ENCODE measurements at regions not wholly inside any gene's neighbourhood (a gene's known extent, or its start where the extent isn't known, plus 50 kb on each side); places are given as distances from the start of the nearest gene placed in this dataset.
"Not testable (repeated sequence)": the region's sequence is repeated elsewhere in the genome, so short reads cannot be mapped to it uniquely, and the experiment has no call there.

DNA sequence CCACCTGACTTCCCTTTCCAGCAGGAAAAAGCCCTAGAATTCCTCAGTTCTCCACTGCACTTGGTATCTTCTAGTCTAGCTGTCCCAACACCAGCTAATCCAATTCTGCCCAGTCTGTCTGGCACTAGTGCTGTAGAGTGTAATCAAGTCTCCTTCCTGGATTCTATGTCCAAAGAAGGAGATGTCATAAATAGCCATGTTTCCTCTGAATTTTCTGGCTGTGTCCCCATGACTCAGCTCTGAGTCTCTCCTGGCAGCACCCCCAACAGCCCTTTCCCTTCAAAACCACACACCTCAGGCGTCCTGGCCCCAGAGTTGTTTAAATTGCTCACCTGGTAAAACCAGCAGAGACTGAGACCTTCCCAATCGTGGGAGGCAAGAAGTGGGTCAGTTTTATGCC lies 197.2 kb downstream of the GRXCR1 start:
- DNase-seq = no peak
- no peak for ATAC-seq

DNA sequence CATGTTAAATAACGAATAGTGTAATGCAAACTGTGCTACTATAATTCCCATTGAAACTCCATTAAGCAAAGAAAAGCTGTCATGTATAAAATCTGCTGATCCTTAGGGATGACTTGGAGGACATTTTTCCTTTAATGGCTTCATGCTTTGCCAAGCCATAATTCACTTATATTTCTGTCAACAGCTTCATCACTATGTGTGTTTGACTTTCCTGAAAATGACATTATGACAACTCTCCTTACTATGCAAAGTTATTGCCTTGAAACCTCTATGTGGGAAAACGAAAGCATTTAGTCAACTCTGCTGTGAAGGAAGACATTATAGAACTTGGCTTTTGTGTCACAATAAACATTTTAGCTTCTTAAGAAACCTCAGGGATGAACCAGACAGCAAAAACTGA lies 210.5 kb downstream of the GRXCR1 start:
- ATAC-seq = no peak
- no peak for DNase-seq

DNA sequence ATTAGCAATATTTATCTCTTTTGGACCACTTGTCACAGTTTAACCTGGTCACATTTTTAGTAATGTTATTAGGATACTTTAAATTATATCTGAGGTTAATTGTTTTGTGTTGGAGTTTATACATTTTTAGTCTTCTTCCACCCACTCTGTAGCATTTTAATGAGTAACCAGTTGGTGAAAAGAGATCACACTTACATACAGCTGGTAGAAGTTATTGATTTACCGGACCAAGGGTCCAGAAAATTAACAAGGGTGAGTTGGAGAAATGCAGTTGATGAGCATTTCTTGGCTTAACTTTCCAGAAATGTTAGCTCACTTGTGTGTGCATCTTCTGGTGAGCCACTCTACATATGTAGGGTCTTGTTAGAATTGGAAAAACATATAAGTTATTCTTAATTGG lies 219.6 kb downstream of the GRXCR1 start:
- ATAC-seq (no peak), DNase-seq (no peak)

DNA sequence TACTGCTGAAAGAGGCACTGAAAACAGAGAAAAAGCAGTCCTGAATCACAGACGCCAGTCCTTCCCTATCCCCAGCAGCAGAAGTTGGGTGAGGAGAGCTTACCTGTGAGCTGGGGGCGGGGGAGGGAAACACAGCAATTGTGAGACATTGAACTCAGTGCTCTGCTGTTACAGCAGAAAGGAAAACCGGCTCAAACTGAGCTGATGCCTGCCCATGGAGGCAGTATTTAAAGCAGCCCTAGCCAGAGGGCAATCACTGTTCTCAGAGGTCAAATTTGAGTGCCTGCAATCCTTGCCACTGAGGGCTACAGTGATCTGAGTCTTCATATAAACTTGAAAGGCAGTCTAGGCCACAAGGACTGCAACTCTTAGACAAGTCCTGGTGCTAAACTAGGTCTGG lies 220.7 kb downstream of the GRXCR1 start:
- no peak for ATAC-seq
- DNase-seq = no peak

DNA sequence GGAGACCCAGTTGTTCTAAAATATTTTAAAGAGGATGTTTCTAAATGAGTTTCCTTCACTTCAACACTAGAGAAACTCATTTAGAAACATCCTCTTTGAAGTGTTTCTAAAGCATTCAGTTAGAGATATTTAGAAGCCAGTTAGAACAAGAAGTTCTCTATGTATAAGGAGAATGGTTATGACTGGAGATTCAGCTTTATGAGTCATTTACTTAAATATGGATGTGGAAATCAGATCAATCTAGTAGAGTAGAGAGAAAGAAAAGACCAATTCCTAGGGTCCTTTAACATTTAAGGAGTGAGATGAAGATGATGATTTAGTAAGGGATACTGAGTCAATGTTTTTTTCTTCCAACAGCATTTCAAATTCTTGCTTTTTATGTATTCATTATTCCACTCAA lies 234.1 kb downstream of the GRXCR1 start:
- ATAC-seq (no peak), DNase-seq (no peak)

DNA sequence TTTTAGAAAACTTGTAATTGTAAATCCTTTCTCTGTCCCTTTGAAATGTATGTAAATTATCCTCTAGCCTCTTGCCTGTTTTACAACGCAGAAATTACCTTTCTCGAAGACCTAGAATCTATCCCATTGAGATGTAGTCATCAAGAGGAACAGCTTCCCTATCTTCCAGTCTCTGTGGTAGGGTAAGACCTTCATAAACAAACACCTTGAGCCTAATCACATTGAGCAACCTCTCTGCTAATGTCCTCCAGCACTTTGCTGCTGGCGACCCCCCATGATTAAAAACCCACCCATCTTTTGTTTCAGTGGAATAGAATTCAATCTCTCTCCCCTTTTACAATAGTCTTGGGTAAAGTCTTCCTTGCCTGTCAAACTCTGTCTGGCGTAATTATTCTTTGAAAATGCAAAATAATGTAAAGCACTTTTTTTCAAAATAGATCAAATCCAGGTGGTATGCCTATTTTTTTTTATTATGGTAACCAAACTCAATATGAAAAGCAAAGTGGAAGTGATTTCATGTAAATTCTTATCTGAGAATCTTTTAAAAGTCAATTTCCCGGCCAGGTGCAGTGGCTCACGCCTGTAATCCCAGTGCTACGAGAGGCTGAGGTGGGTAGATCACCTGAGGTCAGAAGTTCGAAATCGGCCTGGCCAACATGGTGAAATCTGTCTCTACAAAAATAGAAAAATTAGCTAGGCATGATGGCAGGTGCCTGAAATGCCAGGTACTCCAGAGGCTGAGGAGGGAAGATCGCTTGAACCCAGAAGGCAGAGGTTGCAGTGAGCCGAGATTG lies 237.9 kb downstream of the GRXCR1 start:
- ATAC-seq (no peak), DNase-seq (no peak)

DNA sequence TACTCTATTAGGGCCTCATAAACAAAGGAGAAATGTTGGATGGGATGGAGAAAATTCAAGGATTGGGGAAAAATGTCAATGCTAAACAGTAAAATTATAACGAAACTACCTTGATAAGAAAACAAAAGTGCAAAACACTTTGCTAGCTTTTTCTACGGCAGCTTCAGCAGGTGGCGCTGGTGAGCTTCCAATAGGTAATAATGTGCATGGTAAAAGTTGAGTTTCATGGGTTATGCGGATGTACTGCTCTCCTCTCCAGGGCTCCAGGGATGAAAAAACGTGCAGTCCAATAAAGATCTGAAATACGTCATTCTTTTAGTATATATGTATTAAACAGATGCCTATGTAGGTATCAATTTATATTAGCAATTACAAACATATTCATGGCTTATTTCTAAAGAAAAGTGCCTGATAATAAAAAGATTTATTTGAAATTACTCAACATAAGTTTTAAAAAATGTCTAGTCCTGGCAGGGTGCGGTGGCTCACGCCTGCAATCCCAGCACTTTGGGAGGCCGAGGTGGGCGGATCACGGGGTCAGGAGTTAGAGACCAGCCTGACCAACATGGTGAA lies 239.6 kb downstream of the GRXCR1 start:
- ATAC-seq = no peak
- DNase-seq = peak; percentile 64

DNA sequence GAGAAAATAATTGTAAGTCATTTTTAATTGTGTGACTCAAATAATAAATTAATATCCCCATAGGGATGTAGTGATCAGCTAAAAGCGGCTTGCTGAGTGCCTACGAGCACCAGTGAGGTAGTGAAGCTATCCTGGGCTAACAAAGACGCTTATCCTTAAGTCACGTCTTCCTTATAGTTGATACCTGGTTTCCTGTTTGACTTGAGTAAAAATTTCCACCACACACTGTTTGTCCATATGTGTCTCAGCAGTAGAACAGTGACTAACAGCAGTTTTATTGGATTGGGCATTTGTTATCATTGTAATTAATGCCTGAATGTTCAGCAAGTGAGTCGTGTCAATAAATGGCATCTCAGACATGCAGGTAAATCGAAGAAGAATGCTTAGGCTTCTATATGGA lies 241.1 kb downstream of the GRXCR1 start:
- DNase-seq = no peak
- no peak for ATAC-seq

DNA sequence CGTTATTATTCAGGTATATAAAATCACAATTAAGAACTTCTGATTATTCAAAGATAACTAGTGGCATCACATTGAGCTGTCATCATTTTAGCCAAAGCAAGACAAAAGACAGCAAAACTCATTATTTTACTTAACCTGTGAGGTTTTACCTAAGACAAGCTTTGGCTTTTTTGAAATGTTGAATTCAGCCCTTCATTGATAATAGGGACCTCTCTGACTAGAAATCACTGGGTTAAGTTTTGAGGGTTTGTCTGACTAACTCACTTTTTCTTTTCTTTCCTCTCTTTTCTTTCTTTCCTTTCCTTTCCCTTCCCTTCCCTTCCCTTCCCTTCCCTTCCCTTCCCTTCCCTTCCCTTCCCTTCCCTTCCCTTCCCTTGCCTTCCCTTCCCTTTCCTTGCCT lies 244.2 kb downstream of the GRXCR1 start:
- DNase-seq (no peak), ATAC-seq (no peak)

DNA sequence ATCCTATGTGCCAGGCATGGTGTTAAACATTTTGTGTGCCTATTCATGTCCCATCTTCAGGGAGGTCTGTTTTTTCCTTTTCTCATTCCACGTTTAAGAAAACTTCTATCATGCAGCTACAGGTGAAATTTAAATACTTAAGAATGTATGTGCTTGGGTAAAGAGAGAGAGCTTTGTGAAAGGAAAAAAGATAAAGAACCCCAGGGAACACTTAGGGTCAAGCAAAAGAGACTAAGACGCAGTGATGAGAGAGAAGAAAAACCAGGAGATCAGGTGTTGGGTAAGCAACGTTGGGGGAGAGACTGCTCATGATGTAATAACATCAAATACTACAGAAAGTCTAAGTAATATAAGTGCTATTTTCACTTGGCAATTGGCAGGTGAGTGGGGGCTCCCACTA lies 253.7 kb downstream of the GRXCR1 start:
- ATAC-seq (no peak), DNase-seq (no peak)

DNA sequence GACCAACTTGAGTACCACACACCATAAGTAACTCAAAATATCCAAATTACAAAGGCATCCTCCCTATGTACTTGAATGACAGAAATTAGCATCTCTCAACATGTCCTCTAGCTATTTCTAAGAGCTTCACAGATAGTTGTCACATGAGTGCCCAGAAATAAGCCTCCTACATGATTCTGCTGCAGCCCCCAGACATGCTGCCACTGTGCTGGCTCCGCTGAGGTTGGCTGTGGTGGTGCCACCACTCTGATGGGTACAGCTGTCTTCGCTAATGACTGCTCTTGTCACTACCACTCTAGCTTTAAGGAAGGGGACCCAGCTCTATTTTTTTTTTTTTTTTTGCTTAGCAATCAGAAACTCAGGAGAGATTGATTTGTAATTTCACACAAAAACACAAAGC lies 256.0 kb downstream of the GRXCR1 start:
- DNase-seq = no peak
- no peak for ATAC-seq

DNA sequence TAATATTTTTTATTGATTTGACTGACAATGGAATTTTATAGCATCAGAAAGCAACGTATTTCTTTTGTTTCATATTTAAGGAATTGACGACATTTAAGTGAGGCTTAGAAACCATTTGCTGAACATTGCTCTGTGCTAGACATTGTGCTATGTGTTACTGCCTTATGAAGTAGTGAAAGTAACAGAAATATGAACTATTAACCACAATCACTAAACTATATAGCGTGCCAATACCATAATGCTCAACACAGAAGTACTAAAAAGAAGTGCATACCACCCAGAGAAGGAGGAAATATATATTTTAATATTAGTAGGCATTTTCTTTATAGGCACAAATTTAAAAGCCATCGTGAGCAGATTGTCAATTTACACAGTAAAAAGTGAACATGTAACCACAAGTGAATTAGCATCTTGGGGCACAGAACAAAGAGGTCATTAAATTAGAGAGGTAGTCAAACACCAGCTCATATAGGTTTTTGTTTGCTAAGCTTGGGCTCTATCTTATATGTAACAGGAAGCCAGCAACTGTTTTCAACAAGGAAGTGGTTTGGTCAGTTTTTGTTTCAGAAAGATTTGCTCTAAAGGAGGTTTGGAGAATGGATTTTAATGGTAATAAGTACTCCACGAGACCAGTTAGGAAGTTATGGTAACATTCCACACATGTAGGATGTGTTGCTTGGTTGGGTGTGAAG lies 270.7 kb downstream of the GRXCR1 start:
- no peak for ATAC-seq
- DNase-seq = no peak

DNA sequence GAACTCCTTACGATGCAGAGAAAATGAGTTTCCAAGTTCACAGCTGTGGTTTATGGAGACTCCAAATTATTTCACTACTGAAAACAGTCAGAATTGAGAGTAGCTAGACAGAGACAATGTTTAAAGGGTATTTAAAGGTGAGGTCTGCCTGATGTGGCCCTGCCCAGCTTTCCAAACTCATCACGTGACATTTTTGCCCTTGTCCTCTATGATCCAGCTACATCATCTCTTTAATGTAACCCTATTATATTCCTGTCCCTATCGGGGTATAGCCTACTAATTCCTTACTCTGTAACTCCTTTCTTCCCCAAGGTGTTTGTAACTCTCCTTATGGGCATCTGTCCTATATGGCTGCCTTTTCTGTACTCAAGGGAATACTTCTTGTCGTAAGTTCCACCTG lies 297.2 kb downstream of the GRXCR1 start:
- no peak for DNase-seq
- ATAC-seq = no peak

DNA sequence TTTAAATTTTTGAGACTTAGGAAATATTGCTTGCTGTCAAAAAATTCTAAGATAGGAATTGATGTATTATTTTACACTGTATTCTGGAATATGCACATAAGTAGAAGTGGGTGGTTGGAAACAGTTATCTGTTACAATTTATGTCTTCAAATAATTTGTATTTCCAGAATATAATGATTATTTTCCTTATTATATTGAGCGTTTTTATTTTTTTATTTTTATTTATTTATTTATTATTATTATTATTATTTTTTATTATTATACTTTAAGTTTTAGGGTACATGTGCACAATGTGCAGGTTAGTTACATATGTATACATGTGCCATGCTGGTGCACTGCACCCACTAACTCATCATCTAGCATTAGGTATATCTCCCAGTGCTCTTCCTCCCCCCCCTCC lies 320.1 kb downstream of the GRXCR1 start:
- not testable (repeated sequence) for ATAC-seq, DNase-seq

DNA sequence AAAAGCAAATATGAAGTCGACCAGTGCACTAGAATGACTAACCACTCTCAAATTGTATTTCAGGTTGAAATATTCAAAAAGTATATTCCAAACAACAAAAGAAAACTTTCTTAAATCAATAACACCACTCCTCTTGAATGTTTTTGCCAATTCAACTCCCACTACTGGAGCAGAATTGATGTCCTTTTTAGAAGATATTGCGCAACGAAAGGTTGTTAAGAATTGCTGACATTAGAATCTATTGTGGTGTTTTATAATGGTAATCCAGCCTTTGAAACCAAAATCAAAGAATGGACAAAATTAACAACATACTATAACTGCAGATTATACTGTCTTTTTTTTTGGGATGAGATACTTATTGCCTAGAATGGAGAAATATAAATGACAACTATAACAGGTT lies 331.3 kb downstream of the GRXCR1 start:
- ATAC-seq = no peak

DNA sequence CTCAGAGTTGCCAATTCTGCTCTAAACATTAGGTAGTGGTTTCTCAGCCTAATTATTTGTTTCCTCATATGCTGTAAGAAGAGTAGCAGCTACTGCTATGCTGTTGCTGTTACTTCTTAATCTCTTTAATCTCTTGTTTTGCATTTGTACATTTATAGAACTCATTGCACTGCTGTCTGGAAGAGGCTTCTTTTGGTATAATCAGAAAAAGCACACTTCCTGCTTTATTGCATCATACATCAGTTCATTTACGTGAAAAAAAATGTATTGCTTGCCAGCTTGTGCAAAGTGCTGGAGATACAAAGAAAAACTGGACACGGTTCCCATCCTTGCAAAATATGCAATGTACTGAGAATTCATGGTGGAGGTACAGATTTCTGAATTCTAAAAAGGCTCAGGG lies 332.0 kb downstream of the GRXCR1 start:
- no peak for ATAC-seq

More for the DNA sequence above, 331.3 kb downstream of the GRXCR1 start:
- no peak for DNase-seq

DNA sequence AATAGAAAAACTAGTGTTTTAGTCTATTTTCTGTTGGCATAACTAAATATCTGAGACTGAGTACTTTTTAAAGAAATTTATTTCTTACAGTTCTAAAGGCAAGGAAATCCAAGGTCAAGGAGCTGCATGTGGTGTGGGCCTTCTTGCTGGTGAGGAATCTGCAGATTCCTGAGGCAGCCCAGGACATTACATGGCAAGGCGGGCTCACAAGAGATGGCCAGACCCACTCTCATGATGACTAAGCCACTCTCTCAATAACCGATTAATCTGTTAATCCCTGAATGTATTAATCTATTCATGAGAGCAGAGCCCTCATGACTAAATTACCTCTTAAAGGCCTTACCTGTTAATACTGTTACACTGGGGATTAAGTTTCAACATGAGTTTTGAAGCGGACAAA lies 340.8 kb downstream of the GRXCR1 start:
- DNase-seq (no peak), ATAC-seq (no peak)

More for the DNA sequence above, 332.0 kb downstream of the GRXCR1 start:
- DNase-seq = no peak

DNA sequence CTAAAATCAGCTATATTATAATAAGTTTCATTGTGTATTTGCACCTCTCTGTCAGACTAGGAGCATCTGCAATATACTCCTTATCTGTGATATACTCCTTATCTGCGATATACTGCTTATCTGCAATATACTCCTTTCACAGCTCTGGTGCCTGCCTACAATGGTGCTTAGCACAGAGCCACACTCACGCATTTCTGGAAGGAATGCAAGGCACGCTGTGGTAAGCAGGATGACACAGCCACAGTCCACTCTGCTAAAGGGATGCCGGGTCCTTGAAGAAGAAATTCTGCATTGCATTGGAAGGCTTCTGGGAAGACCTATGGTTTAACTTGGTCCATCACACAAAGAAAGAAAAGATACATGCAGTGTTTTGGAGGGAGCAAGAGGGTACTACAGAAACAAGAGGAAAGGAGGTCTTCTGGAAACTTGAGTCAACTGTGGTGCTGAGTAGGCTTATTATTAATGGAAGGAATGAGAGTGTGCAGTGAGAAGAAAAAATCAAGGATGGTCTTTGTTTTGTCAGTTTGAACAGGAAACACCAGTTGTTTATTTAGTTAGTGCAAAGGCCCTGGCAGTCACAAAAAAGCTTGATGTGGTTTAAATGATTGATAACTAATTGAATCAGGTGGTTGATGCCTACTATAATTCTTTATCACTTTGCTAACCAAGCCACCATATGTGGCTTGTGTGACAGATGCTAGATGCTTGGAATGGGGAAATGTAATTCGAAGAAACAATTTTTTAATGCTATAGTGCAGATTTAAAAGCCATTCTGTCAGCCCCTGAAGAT lies 342.3 kb downstream of the GRXCR1 start:
- no peak for ATAC-seq
- no peak for DNase-seq

DNA sequence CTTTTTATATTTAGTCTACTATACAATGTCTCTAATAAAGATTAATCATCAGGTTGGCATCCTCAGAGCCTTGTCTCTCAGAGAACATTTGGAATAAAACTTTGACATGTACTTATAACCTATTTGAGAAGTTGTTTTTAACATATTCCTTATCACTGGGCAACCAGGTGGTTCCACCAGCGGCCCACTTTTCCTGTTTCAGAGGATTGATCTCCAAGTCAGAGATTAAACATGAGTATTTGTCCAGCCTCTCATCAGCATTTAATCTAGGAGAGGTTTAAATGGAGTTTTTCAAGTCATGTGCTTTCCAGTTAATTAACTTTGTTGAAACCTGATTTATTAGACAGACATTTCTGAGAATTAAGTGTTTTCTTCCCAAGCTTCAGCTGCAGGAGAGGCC lies 345.5 kb downstream of the GRXCR1 start:
- ATAC-seq (no peak), DNase-seq (no peak)

DNA sequence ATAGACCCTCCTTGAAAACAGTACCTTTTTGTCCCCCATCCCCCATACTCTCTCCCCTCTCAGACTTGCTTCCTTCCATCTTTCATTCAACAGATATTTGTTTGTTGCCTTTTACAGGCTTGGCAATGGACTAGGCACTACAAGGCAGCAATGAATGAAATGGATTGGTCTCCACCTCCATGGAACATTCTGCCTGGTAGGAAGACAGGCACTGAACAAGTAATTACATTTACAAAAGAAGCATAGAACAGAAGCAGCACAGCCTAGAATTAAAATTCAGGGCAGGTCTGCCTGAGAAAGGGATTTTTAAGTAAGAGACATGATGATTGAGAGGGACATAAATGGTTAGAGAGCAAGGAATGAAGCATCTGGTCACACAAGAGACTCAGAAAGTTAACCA lies 346.1 kb downstream of the GRXCR1 start:
- DNase-seq (no peak), ATAC-seq (no peak)

DNA sequence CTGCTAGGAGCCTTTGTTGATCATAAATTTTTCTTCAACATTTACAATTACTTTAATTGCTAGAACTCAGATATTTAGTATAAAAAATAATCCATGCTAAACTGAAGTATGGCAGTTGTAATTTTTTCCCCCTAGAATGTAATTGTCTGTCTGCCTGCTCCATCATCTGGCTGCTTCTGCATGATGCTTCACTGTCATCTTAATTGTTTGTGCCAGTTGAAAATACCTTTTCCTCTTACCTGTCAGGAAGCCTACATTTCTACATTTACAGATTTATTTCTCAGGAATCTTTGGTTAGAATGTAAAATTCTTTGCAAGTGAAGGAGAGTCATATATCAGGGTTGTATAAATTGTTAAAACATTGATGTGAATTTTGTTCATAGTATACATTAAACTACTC lies 348.6 kb downstream of the GRXCR1 start:
- DNase-seq = no peak
- ATAC-seq = no peak

DNA sequence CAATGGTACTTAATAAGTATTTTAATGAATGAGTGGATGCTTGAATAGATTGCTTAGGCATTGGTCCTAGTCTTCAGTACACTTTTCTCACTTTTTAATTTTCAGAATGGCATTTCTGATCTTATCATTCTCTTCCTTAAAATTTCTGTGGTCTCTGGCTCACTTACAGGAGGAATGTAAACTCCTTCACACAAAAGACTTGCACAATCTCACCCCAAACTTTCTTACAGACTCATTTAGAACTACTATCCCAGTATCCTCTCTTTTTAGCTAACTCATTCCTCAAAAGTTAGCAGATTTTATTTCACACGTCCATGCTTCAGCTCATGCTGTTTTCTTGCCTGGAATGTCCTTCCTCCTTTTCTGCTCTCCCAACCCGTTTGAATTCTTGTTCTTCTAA lies 350.1 kb downstream of the GRXCR1 start:
- no peak for DNase-seq

More for the DNA sequence above, 350.1 kb downstream of the GRXCR1 start:
- no peak for ATAC-seq

All from stimulated activated naive CD8-positive, alpha-beta T cell treated with anti-CD3 and anti-CD28 coated beads, Interleukin-15, Interleukin-2, amounts not matched to agents 100 U/mL and 50 U/mL, for 24 hours (primary cell).